Stimulated activated naive B cell treated with anti-CD40 and anti-IgM and Interleukin-4, amounts not matched to agents 10 μg/mL and 1 μg/mL and 100 μg/mL, for 72 hours (primary cell): ENCODE measurements at regions not wholly inside any gene's neighbourhood (a gene's known extent, or its start where the extent isn't known, plus 50 kb on each side); places are given as distances from the start of the nearest gene placed in this dataset.

Experiments used
- ATAC-seq, 2 donors: fragments of 150-1000 bp; cut with Tn5 transposase; replicated peaks; 2 replicates each; pipeline ENCODE4 v1.10.0; 2021; ENCODE audit warnings: moderate library complexity in 1 of 2
- DNase-seq: peaks from one replicate; pipeline ENCODE4 v3.0.0; 2021
- H3K27ac Mint-ChIP-seq: one replicate; pipeline ENCODE4 v1.8.0; 2022; ENCODE audit warnings: mild to moderate bottlenecking, mixed read lengths
- H3K27me3 Mint-ChIP-seq, 2 donors: one replicate each; pipeline ENCODE4 v1.8.0; 2022; ENCODE audit warnings: mixed read lengths in 2 of 2
- H3K36me3 Mint-ChIP-seq, 2 donors: one replicate each; pipeline ENCODE4 v1.8.0; 2022; ENCODE audit warnings: mixed read lengths in 2 of 2, mild to moderate bottlenecking in 1 of 2
- H3K4me1 Mint-ChIP-seq, 2 donors: one replicate each; pipeline ENCODE4 v1.8.0; 2022; ENCODE audit warnings: mixed read lengths in 2 of 2, mild to moderate bottlenecking in 1 of 2
- H3K4me3 Mint-ChIP-seq, 2 donors: one replicate each; pipeline ENCODE4 v1.8.0; 2022; ENCODE audit warnings: mild to moderate bottlenecking in 2 of 2, mixed read lengths in 2 of 2, moderate library complexity in 1 of 2
- H3K9me3 Mint-ChIP-seq, 2 donors: one replicate each; pipeline ENCODE4 v1.8.0; 2022; ENCODE audit warnings: mixed read lengths in 2 of 2, mild to moderate bottlenecking in 1 of 2

DNA sequence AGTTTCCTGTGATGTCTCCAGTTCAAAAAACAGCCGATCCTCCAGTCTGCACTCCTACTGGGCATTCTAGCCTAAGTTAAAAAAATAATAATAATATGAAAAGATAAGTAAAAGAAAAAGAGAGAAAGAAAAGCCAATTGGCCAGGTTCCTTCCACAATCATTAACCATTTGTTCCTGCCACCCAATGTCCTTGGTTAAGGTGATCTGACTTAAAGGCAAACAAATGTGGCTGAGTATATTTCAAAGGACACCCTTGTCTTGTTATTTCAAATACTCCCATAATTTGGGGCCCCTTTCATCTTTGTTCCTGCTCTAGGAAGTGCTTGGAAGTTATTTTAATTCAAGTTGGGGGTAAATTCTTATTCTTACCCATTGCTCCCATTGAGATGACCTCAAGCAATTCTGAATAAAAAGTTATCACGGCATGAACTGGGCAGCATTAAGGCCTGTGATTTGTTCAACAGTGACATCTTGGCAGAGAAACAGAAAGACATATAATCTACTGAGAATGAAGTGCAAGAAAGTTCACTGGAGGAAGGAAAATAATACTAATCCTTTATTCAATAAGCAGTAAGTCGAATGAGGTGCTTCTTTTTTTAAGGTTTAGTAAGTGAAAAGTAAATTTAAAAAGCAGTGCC is 1054.5 kb upstream of the FANCL start:
- ATAC-seq, result no peak
- H3K4me3 Mint-ChIP-seq, result no peak overlapping the region
- peaks cover 6 to 8% of the 10 kb centered on the region in 2 donors for H3K27me3 Mint-ChIP-seq
- H3K4me1 Mint-ChIP-seq, result no peaks in the 10 kb centered on the region
- no peak for DNase-seq
- H3K27ac Mint-ChIP-seq, result no peak overlapping the region
- H3K36me3 Mint-ChIP-seq, result no peaks in the 10 kb centered on the region
- no peaks in the 10 kb centered on the region for H3K9me3 Mint-ChIP-seq

DNA sequence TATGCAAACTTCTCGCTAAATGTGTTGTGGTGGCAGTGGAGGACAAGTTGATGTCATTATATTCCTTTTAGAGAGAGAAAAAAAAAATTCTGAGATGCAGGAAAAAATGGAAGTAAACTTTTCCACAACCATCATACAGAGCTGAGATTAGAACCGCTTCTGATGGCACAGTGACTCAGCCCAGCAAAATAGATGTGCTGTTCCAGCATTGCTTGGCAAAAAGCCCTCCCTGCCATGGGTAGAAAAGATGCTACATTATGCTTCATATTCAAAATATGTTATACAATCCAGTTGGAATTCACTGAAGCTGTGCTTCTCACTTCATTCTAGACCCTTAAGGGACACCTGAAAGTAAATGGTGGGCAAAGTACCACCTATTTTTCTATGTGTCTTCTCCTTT is 1047.6 kb upstream of the FANCL start:
- ATAC-seq (no peak), DNase-seq (no peak)
- H3K4me1 Mint-ChIP-seq, result peaks cover 2 to 6% of the 10 kb centered on the region in 2 donors
- H3K27ac Mint-ChIP-seq, result no peak overlapping the region
- no peak overlapping the region for H3K4me3 Mint-ChIP-seq
- no peaks in the 10 kb centered on the region for H3K9me3 Mint-ChIP-seq
- no peaks in the 10 kb centered on the region for H3K36me3 Mint-ChIP-seq
- H3K27me3 Mint-ChIP-seq, result peaks cover 11 to 15% of the 10 kb centered on the region in 2 donors

DNA sequence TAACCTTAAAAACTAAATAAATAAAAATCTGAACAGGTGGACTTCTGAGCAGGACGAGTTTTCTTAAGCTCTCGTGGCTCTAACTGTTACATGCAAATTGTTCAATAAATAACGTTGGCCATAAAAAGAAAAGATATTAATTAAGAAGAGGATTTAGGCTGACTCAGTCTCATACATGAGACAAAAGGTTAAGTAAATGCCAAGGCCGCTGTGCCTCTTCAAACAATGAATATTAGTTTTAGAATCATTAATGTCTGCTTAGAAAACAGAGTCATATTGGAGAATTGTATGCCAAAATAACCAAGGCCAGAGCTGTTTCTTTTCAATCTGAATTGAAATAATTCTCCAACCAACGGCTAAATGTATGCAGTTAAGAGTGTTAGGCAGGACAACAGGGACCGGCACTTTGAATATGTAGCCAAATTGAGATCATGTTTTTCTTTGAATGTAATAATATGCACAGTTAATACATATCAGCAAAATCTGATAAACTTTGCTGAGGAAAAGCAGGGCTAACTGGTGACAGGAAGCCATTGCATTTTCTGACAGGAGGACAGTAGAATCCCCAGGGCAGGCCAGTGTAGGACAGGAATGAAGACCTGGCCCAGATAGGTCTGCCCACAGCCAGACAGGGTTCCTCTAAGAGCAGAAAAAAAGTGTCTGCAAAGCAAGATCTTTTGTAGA is 1041.4 kb upstream of the FANCL start:
- H3K36me3 Mint-ChIP-seq, result no peaks in the 10 kb centered on the region
- H3K9me3 Mint-ChIP-seq, result no peaks in the 10 kb centered on the region
- H3K4me3 Mint-ChIP-seq, result no peak overlapping the region
- H3K27ac Mint-ChIP-seq, result no peak overlapping the region
- peaks cover 2 to 6% of the 10 kb centered on the region in 2 donors for H3K4me1 Mint-ChIP-seq
- H3K27me3 Mint-ChIP-seq, result no peaks in the 10 kb centered on the region
- no peak for ATAC-seq
- DNase-seq, result no peak

DNA sequence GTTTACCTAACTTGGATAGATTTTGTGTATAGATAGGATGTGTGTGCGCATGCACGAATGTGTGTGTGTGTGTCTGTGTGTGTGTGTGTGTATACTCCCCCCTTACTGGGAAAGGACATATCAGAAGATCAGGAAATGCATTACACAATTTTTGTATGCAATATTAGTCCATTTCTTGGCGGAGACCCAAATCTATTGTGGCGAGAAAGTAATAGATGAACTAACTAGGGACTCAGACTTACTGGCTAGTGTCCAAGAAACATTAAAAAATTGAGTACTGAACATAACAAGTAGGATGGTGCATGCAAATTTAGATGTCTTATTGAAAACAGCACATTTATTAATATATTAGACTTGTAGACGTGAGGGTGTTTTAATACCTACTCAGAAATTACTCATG is 1036.5 kb upstream of the FANCL start:
- DNase-seq, result no peak
- no peak for ATAC-seq

GRCh38 chr2:59276917-59277316 is 1035.8 kb upstream of the FANCL start:
- no peak for DNase-seq
- H3K9me3 Mint-ChIP-seq, result no peaks in the 10 kb centered on the region
- H3K4me3 Mint-ChIP-seq, result no peak overlapping the region
- H3K36me3 Mint-ChIP-seq, result no peaks in the 10 kb centered on the region
- ATAC-seq, result no peak
- H3K27me3 Mint-ChIP-seq, result no peaks in the 10 kb centered on the region
- H3K4me1 Mint-ChIP-seq, result no peaks in the 10 kb centered on the region
- H3K27ac Mint-ChIP-seq, result no peak overlapping the region

More for the DNA sequence above, 1036.5 kb upstream of the FANCL start:
- no peaks in the 10 kb centered on the region for H3K36me3 Mint-ChIP-seq
- H3K27me3 Mint-ChIP-seq, result no peaks in the 10 kb centered on the region
- H3K27ac Mint-ChIP-seq, result no peak overlapping the region
- H3K4me1 Mint-ChIP-seq, result no peaks in the 10 kb centered on the region
- no peak overlapping the region for H3K4me3 Mint-ChIP-seq
- no peaks in the 10 kb centered on the region for H3K9me3 Mint-ChIP-seq

DNA sequence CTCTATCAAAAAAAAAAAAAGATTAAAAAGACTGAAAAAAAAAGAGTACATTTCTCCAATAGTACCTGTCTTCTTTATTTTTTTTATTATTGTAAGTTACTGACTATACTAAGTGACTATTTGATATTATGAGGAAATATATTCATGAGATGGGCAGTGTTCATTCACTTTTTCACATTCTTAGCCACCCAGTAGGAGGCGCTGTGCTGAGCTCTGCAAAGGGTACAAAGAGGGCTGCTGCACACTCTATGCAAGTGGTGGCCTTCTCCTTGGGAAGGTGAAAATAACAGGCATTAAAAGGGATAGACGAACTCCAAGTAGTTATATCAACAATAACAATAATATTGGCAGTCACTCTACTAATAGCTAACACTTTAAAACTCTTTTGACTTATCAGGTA is 1034.9 kb upstream of the FANCL start:
- Mint-ChIP-seq H3K9me3 (no peaks in the 10 kb centered on the region), H3K4me1 (no peaks in the 10 kb centered on the region), H3K4me3 (no peak overlapping the region), H3K27ac (no peak overlapping the region), H3K27me3 (no peaks in the 10 kb centered on the region), H3K36me3 (no peaks in the 10 kb centered on the region)
- ATAC-seq (no peak), DNase-seq (no peak)

DNA sequence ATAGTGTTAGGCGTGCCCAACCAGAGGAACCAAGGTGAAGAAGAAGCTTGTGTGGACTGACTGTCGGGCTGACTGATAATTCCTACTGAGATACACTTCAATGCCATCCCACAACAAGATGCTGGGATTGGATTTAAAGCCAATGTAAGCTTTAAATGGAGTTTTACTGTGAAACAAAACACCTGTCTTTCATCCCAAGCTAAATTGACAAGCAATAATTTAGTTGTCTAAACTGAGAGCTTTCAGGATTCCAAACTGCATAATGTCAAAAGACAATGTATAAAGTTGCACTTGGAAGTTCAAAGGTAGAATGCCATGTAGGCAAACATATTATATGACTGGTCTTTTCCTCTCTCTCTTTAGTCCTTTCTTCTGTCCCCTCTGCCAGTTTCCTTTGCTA is 1025.3 kb upstream of the FANCL start:
- Mint-ChIP-seq H3K4me3 (no peak overlapping the region), H3K9me3 (no peaks in the 10 kb centered on the region), H3K27ac (no peak overlapping the region), H3K27me3 (peaks cover 0 to 3% of the 10 kb centered on the region in 2 donors), H3K36me3 (no peaks in the 10 kb centered on the region), H3K4me1 (no peaks in the 10 kb centered on the region)
- ATAC-seq (no peak), DNase-seq (no peak)

DNA sequence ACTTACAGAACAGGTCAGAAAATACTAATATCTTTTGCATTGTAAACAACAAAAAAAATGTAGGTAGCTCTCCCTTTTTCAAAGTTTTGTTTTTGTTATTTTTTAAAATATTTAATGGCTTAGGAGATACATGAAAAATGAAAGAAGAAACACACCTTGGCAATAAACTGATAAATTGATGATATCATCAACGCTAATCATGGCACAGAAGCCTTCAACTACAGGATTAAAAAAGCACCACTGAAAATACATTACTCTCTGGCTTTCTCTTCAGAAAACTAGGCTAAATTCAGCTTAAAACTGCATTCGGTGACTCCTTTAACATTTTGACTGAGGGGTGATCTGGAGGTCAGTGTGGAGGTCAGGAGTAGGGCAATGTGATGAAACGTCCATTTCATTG is 1018.8 kb upstream of the FANCL start:
- H3K9me3 Mint-ChIP-seq, result no peaks in the 10 kb centered on the region
- DNase-seq (no peak), ATAC-seq (no peak)
- no peaks in the 10 kb centered on the region for H3K36me3 Mint-ChIP-seq
- no peaks in the 10 kb centered on the region for H3K4me1 Mint-ChIP-seq
- H3K27me3 Mint-ChIP-seq, result peaks cover 0 to 3% of the 10 kb centered on the region in 2 donors
- H3K27ac Mint-ChIP-seq, result no peak overlapping the region
- H3K4me3 Mint-ChIP-seq, result no peak overlapping the region

- DNase-seq, result no peak
Observed at GRCh38 chr2:59256290-59256689, 1015.2 kb upstream of the FANCL start.

DNA sequence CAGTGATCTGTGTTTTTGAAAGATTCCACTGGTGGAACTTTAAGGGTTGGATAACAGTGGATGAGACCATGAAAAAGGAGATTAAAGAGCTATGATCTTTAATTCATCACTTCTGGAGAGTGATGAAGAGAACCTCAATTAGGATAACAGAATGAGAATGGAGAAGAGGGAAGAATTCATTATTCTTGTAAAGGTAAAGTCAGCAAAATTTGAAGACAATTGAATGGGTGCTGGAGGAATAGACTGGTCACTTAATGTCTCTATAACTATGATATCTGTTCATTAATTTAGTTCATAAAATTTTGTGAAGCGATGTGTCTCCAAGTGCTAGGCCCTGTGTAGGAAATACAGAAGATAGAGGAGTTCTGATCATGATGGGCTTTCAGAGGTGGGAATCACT is 1013.2 kb upstream of the FANCL start:
- Mint-ChIP-seq H3K27me3 (peaks cover 0 to 7% of the 10 kb centered on the region in 2 donors), H3K36me3 (no peaks in the 10 kb centered on the region), H3K4me1 (no peaks in the 10 kb centered on the region), H3K27ac (no peak overlapping the region), H3K9me3 (no peaks in the 10 kb centered on the region), H3K4me3 (no peak overlapping the region)
- ATAC-seq, result no peak
- DNase-seq, result no peak

More at GRCh38 chr2:59256290-59256689, 1015.2 kb upstream of the FANCL start:
- H3K27ac Mint-ChIP-seq, result no peak overlapping the region
- no peak for ATAC-seq
- H3K9me3 Mint-ChIP-seq, result no peaks in the 10 kb centered on the region
- H3K36me3 Mint-ChIP-seq, result no peaks in the 10 kb centered on the region
- no peak overlapping the region for H3K4me3 Mint-ChIP-seq
- H3K4me1 Mint-ChIP-seq, result no peaks in the 10 kb centered on the region
- peaks cover 0 to 3% of the 10 kb centered on the region in 2 donors for H3K27me3 Mint-ChIP-seq

DNA sequence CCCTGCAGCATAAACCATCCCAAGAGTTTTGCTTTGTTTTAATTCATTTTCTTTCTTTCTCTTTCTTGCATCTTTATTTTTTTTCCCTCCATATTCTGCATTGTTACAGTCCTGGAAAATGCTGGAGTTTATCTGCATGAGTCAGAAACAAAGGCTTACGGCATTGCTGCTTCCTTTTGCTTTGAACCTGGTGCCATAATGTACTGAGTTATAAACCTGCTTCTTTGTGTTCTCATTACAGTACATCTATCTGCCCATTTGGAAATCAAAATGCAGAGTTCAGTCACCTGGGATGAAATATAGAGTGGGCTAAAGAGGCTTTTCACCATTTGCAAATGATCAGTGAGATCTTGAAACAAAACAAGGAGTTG is 1009.2 kb upstream of the FANCL start:
- Mint-ChIP-seq H3K27ac (no peak overlapping the region), H3K9me3 (no peaks in the 10 kb centered on the region), H3K4me1 (no peaks in the 10 kb centered on the region), H3K36me3 (no peaks in the 10 kb centered on the region), H3K27me3 (peaks cover 0 to 7% of the 10 kb centered on the region in 2 donors), H3K4me3 (no peak overlapping the region)
- DNase-seq, result no peak
- no peak for ATAC-seq

DNA sequence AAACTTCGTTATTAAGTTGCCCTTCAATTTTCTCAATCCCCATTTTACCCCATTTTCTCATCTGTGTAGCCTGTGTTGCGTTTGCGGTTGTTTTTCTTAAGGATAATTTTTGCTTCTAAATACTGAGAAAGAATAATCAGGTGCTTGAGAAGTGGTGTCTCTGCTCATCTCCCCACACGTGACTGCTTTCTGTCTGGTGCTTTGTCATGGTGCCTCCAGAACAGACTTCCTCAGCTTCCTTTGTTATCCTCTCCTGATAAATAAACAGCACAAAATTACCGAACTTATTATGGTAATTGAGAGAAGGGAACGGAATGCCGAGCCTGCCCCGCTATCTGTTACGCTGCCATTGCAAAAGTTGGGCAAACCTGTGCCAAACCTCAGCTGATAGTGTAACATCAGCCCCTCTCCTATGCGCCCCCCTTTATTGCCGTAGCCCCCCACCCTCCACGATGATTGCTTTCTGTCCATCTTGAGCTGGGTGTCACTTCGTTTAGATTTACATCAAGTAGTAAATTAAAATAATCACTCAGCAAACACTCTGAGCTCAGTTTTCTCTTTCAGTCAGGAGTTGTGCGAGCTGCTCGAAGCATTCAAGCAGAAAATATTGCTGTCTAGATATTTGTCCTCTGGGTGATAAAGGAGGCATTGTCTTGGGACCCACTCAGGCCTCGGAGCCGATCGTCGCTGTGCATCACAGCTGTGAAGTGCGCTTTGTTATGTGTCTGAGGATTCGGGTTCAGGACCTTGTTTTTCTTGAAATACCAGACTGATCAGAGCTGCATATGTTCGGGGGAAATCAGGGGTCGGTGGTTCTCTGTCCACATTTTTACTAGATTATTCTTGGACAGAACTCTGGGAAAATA is 1008.5 kb upstream of the FANCL start:
- DNase-seq (no peak), ATAC-seq (no peak)
- Mint-ChIP-seq H3K27me3 (peaks cover 0 to 7% of the 10 kb centered on the region in 2 donors), H3K4me3 (no peak overlapping the region), H3K27ac (no peak overlapping the region), H3K4me1 (no peaks in the 10 kb centered on the region), H3K36me3 (no peaks in the 10 kb centered on the region), H3K9me3 (no peaks in the 10 kb centered on the region)

- Mint-ChIP-seq H3K27ac (no peak overlapping the region), H3K27me3 (peaks cover 0 to 3% of the 10 kb centered on the region in 2 donors), H3K9me3 (no peaks in the 10 kb centered on the region), H3K4me1 (peaks cover 0 to 2% of the 10 kb centered on the region in 2 donors), H3K36me3 (no peaks in the 10 kb centered on the region), H3K4me3 (no peak overlapping the region)
- ATAC-seq (no peak), DNase-seq (no peak)
Observed at GRCh38 chr2:59239146-59239545, 998.0 kb upstream of the FANCL start.

DNA sequence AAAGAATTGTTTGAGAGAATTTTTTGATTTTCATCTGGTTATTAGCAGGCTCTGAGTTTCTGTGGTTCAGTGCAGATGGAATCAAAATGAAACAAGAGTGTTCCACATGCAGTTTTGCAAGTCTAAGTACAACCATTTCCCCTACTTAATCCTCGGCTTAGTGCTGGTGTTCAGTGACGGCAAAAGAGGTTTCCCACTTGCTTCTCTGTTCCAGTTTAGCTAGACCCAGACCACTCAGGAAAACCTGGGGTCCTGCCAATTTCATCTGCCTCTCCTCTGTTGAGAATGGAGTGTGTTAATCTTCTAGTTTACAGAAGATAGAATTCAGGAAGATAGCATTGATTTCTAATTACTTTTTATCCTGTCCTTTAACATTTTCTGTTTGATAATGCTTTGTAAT is 996.2 kb upstream of the FANCL start:
- ATAC-seq (no peak), DNase-seq (no peak)
- Mint-ChIP-seq H3K27ac (no peak overlapping the region), H3K4me1 (peaks cover 7 to 10% of the 10 kb centered on the region in 2 donors), H3K9me3 (no peaks in the 10 kb centered on the region), H3K27me3 (peaks cover 0 to 3% of the 10 kb centered on the region in 2 donors), H3K4me3 (no peak overlapping the region), H3K36me3 (no peaks in the 10 kb centered on the region)

GRCh38 chr2:59236723-59237122 is 995.6 kb upstream of the FANCL start:
- ATAC-seq, result no peak
- Mint-ChIP-seq H3K9me3 (no peaks in the 10 kb centered on the region), H3K27ac (no peak overlapping the region), H3K4me1 (peaks cover 10 to 11% of the 10 kb centered on the region in 2 donors), H3K4me3 (no peak overlapping the region), H3K36me3 (no peaks in the 10 kb centered on the region), H3K27me3 (peaks cover 0 to 3% of the 10 kb centered on the region in 2 donors)
- no peak for DNase-seq
